Stimulated activated CD8-positive, alpha-beta memory T cell treated with anti-CD3 and anti-CD28 coated beads, Interleukin-15, amount 100 ng/mL, for 48 hours (primary cell): ENCODE measurements at regions not wholly inside any gene's neighbourhood (a gene's known extent, or its start where the extent isn't known, plus 50 kb on each side); places are given as distances from the start of the nearest gene placed in this dataset.
"Not testable (repeated sequence)": the region's sequence is repeated elsewhere in the genome, so short reads cannot be mapped to it uniquely, and the experiment has no call there.

Experiments used
- DNase-seq, 2 donors: peaks; one replicate each; pipeline ENCODE4 v3.0.0-alpha.2; 2020; ENCODE audit warnings: low read depth in 2 of 2

- DNase-seq = no peak
Measured at GRCh38 chr3:139134678-139135372, 90.1 kb upstream of the PRR23C start.

DNA sequence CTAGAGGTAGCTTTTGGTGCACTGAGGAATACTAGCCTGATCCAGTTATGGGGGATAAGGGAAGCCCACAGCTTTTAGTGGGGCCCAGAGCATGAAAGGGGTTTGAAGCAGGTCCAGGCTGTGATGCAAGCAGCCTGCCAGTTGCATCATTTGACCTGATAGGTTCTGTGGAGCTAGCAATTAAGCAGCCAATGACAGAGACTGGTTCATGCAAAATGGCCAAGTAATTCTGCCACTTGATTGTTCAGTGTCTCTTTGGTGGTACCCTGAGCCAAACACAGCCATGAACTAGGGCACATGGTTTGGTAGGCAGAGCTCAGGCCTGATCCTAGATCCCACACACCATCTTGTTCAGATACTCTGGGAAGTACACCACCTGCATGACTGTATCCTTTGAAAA, 91.0 kb upstream of the PRR23C start:
- DNase-seq = no peak

GRCh38 chr3:139136469-139137202, 91.9 kb upstream of the PRR23C start:
- DNase-seq = no peak

DNA sequence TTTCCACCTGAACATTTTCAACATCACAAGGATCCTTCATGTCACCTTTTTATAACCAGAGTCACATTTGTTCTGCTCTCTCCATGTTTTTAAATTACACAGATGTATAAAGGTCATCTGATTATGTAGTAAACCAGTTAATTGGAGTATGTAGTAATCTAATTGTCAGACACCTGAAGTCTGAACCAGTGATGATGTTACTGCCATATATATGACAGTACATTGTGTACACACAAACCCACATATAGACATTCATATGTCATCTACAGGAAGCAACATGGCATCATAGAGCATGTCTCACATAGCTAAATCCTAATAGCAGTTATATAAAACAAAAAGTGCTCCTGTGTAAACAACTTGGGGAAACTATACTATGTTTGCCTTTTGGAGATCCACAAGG, 95.9 kb upstream of the PRR23C start:
- no peak for DNase-seq

DNA sequence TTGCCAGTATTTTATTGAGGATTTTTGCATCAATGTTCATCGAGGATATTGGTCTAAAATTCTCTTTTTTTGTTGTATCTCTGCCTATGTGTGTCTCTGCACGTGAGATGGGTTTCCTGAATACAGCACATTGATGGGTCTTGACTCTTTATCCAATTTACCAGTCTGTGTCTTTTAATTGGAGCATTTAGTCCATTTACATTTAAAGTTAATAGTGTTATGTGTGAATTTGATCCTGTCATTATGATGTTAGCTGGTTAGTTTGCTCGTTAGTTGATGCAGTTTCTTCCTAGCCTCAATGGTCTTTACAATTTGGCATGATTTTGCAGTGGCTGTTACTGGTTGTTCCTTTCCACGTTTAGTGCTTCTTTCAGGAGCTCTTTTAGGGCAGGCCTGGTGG, 101.3 kb upstream of the PRR23C start:
- not testable (repeated sequence) for DNase-seq

- DNase-seq = no peak
Measured at GRCh38 chr3:139151530-139151929, 106.8 kb upstream of the PRR23C start.

GRCh38 chr3:139153434-139153833, 108.7 kb upstream of the PRR23C start:
- not testable (repeated sequence) for DNase-seq

DNA sequence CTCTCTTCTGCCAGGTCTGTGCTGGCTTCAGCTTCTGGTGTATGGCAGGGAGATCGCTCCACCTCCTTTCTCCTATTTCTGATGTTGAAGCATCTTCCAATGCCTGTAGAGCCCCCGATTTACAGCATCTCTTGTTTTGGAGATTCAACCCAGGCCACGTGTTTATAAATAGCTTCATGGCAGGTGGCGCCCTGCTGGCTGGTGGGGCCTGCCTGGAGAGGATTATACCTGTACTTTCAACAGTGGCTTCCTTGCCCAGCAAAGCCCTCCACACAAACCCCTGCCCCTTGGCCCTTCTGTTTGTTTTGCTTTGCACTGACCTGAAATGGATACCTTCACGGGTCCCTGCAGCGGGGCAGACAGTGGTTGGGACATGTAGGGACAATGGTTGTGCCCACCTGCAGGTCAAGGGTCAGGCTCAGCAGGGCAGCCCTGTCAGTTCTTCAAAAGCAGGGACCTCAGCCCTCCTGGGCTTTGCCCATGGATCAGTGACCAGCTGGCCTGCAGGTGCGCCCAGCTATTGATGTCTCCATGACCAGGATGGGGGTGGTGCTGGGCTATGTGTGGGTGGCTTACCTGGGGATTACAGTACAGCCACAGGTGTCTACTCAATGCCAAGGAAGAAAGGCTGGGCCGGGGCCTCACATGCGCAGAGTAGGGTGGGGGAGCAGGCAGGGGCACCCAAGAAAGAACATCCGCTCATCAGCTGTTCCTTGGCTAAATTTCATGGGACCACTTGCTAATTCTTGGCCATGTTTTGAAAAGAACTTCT, 112.7 kb upstream of the PRR23C start:
- DNase-seq = no peak

GRCh38 chr3:139159356-139159755, 114.7 kb upstream of the PRR23C start:
- DNase-seq = no peak

DNA sequence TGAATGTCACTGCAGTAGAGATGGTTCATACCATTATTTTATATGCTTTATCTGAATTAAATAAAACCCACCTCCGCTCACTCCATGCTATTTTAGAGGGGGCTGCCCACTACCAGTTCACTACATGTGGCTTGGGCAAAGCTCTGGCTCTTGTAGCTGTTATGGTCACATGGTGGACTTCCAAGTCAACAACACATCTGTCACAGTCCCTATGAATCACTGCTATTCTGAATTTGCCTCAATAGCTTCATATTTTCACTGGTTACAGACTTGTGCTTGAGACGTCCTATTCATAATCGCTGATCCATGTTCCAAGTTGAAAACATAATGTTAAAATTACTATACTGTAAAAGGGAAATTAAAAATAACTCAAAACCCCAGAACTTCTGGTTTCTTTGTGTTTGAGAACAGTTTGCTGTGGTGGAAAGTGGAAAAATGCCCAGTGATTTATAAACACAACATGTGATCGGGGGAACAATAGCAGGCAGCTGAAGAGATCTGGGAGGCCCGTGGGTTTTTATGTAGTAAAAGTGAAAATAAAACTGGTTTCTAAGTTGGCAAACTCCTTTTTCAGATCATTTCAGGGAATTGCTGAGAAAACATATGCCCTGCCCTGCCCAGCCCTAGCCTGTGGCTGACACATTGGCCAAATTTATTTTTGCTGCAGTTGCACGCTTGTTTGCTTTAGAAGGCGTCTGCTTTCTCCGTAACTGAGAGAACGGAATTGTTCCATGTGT, 128.8 kb upstream of the PRR23C start:
- DNase-seq = no peak

DNA sequence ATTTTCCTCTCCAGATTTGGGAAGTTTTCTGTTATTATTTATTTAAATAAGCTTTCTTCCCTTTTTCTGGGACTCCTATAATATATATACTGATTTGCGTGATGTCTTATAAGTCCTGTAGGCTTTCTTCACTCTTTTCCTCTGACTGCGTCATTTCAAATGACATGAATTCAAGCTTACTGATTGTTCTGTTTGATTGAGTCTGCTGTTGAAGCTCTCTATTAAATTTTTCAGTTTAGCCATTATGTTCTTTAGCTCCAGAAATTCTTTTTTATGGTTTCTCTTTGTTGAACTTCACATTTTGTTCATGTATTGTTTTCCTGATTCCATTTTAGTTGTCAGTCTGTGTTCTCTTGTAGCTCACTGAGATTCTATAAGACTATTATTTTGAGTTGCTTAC, 135.8 kb upstream of the PRR23C start:
- no peak for DNase-seq

DNA sequence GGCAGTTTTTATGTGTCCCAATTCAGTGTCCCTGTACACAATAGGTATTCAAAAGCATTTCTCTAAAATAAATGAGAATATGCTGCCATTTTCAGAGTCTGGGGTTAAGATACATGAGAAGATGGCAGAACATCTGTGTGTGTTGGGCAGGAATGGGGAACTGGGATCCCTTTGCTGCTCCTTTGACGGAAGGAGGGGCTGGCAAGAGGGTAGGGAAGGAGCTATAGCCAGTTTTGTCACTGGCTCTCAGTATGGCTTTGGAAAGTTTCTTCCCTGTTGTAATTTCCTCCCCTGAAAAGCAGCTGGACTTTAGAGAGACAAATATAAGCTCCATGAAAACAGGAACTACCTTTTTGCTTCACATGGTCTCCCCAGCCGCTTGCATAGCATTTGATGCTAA, 137.5 kb upstream of the PRR23C start:
- DNase-seq = no peak

GRCh38 chr3:139182598-139182997, 137.9 kb upstream of the PRR23C start:
- no peak for DNase-seq

DNA sequence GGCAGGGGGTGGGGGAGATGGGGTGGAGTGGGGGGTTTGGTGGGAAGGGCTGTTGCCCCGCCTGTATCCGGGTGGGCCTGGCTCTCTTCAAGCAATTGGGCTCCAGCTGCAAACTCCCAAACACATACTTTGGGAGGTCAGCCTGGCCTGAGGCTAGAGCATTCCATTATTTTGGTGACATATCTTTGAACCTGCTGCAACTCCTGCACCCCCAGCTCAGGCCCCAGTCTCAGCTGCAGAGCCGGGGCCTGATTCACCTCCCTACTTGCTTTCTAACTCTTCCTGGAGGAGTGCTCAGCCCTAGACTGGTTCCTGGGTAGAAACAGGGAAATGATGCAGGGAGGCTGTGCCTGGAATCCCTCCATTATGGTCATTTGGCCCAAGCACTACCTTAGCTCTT, 140.8 kb upstream of the PRR23C start:
- DNase-seq = no peak

DNA sequence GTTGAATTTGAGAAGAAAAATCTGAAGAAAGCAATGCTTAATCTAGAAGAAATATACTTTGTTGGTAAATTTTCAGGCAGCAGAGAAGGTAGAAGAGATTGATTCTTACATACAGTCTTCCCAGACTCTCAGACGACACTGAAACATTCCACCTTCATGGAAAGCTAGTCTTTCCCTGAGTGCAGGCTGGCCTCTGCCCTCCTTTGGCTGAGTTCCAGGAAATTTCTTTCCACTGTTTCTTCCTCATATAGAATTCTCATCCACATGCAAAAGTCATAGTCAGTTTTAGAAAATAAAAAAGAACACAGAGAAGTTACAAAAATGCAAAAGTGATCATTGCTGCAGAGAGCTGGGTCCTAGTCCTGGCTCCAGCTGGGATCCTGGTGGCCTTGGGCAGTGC, 142.5 kb upstream of the PRR23C start:
- no peak for DNase-seq

DNA sequence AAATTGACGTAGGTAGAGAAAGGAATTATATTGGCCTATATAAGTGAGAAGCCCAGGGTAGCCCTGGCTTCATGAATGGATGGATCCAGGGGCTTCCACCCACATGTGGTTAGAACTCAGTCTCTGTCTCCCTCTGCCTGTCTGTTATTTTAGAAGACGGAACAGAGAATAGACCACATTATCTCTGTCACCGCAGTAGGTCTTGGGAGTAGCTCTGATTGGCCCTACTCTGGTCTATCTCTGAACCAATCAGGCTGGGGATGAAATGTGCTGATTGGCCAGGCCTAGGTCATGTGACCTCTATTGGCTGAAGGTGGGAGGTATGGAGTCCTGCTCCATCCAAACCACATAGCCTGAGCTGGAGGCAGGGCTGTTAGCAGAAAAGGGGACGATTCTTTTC, 143.0 kb upstream of the PRR23C start:
- DNase-seq = no peak

GRCh38 chr3:139189943-139190342, 145.3 kb upstream of the PRR23C start:
- no peak for DNase-seq

GRCh38 chr3:139194421-139194820, 149.4 kb upstream of the MRPS22 start:
- DNase-seq = not testable (repeated sequence)

DNA sequence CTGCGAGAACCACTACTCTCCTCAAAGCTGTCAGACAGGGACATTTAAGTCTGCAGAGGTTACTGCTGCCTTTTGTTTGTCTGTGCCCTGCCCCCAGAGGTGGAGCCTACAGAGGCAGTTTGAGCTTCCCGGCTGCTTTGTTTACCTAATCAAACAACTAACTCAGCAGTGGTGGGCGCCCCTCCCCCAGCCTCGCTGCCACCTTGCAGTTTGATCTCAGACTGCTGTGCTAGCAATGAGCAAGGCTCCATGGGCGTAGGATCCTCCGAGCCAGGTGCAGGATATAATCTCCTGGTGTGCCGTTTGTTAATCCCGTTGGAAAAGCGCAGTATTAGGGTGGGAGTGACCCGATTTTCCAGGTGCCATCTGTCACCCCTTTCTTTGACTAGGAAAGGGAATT, 147.7 kb upstream of the MRPS22 start:
- DNase-seq = not testable (repeated sequence)

- DNase-seq = no peak
Measured at GRCh38 chr3:139197251-139197650, 146.6 kb upstream of the MRPS22 start.

GRCh38 chr3:139198186-139198585, 145.6 kb upstream of the MRPS22 start:
- no peak for DNase-seq

- DNase-seq = no peak
Measured at GRCh38 chr3:139198929-139199328, 144.9 kb upstream of the MRPS22 start.
